Large intestine (tissue), 3 donors: ENCODE measurements at regions not wholly inside any gene's neighbourhood (a gene's known extent, or its start where the extent isn't known, plus 50 kb on each side); places are given as distances from the start of the nearest gene placed in this dataset.

Source experiments
- DNase-seq, 2 donors: peaks; one replicate each; pipeline versions ENCODE4 v3.0.0 to v3.0.0-alpha.2; 2013
- H3K27ac ChIP-seq: one replicate; pipeline ENCODE4 v1.5.1; 2013; ENCODE audit warnings: low read length
- H3K27me3 ChIP-seq: 2 replicates; pipeline ENCODE4 v1.6.1; 2013; ENCODE audit warnings: low read length; ENCODE audit not compliant: control insufficient read depth, insufficient read depth
- H3K36me3 ChIP-seq: 2 replicates; pipeline ENCODE4 v1.6.1; 2013; ENCODE audit warnings: low read length; ENCODE audit not compliant: control insufficient read depth, insufficient read depth
- H3K4me1 ChIP-seq: one replicate; pipeline ENCODE4 v1.6.1; 2013; ENCODE audit warnings: low read length; ENCODE audit not compliant: control insufficient read depth, insufficient read depth
- H3K4me3 ChIP-seq: one replicate; pipeline ENCODE4 v1.5.1; 2013; ENCODE audit warnings: low read length
- H3K9me3 ChIP-seq: one replicate; pipeline ENCODE4 v1.6.1; 2013; ENCODE audit warnings: mild to moderate bottlenecking, low read depth, low read length, moderate library complexity; ENCODE audit not compliant: control insufficient read depth
- WGBS: methylation state at CpG from one replicate; pipeline ENCODE4 v1.1.5; 2013; ENCODE audit warnings: low lambda C conversion rate; ENCODE audit not compliant: insufficient coverage; 5-methylcytosine and 5-hydroxymethylcytosine counted together

DNA sequence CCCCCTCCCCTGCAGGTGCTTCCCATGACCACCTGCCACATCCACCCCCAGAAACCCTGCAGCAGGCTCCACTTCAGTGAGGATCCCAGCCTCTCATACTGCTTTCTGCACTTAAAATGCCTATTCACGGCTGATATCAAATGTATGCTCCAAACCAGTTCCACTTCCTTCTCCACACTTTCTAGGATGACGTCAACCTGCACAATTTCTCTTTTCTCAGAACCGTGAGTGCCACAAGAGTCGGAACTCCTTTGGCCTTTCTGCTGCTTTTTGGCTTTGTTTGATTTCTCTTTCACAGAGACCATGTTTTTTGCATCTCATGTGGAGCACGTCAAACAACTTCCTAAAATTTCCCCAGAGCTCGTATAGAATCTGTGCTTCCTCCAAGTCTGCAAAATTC lies 378.8 kb upstream of the TNRC6C start:
- H3K36me3 ChIP-seq, result no peaks in the 10 kb centered on the region
- DNase-seq, result no peak
- H3K4me3 ChIP-seq, result no peak overlapping the region
- no peaks in the 10 kb centered on the region for H3K4me1 ChIP-seq
- H3K9me3 ChIP-seq, result no peaks in the 10 kb centered on the region
- H3K27me3 ChIP-seq, result peaks cover 4% of the 10 kb centered on the region
- WGBS, result 93% methylated on average over 6 of the region's 6 CpGs
- no peak overlapping the region for H3K27ac ChIP-seq

GRCh38 chr17:77580531-77581270 lies 377.8 kb upstream of the TNRC6C start:
- Histone ChIP-seq H3K4me3 (no peak overlapping the region), H3K27me3 (peaks cover 4% of the 10 kb centered on the region), H3K36me3 (no peaks in the 10 kb centered on the region), H3K4me1 (no peaks in the 10 kb centered on the region), H3K27ac (no peak overlapping the region), H3K9me3 (no peaks in the 10 kb centered on the region)
- DNase-seq, result no peak
- no CpG with 5 or more reads among the region's 8 CpGs for WGBS

- no CpG with 5 or more reads among the region's 2 CpGs for WGBS
- Histone ChIP-seq H3K4me3 (no peak overlapping the region), H3K4me1 (no peaks in the 10 kb centered on the region), H3K27me3 (peaks cover 4% of the 10 kb centered on the region), H3K9me3 (no peaks in the 10 kb centered on the region), H3K27ac (no peak overlapping the region), H3K36me3 (no peaks in the 10 kb centered on the region)
- no peak for DNase-seq
These were observed 377.0 kb upstream of the TNRC6C start for GRCh38 chr17:77581480-77581879.

GRCh38 chr17:77585142-77585860 lies 373.2 kb upstream of the TNRC6C start:
- no peaks in the 10 kb centered on the region for H3K9me3 ChIP-seq
- DNase-seq, result no peak
- WGBS, result 84% methylated on average over 4 of the region's 9 CpGs
- H3K27me3 ChIP-seq, result no peaks in the 10 kb centered on the region
- H3K4me1 ChIP-seq, result no peaks in the 10 kb centered on the region
- H3K4me3 ChIP-seq, result no peak overlapping the region
- no peaks in the 10 kb centered on the region for H3K36me3 ChIP-seq
- H3K27ac ChIP-seq, result no peak overlapping the region

GRCh38 chr17:77590951-77591735 lies 367.4 kb upstream of the TNRC6C start:
- H3K4me1 ChIP-seq, result no peaks in the 10 kb centered on the region
- no peaks in the 10 kb centered on the region for H3K9me3 ChIP-seq
- H3K4me3 ChIP-seq, result no peak overlapping the region
- no peaks in the 10 kb centered on the region for H3K36me3 ChIP-seq
- WGBS, result 80% methylated on average over 1 of the region's 16 CpGs
- peaks cover 11% of the 10 kb centered on the region for H3K27me3 ChIP-seq
- DNase-seq, result no peak
- H3K27ac ChIP-seq, result no peak overlapping the region

- peak in 1 of 2 donors; percentile 36 for DNase-seq
These were observed 366.2 kb upstream of the TNRC6C start for GRCh38 chr17:77592106-77592865.

GRCh38 chr17:77593081-77593480 lies 365.4 kb upstream of the TNRC6C start:
- Histone ChIP-seq H3K27me3 (peaks cover 11% of the 10 kb centered on the region), H3K4me1 (no peaks in the 10 kb centered on the region), H3K4me3 (no peak overlapping the region), H3K27ac (no peak overlapping the region), H3K36me3 (no peaks in the 10 kb centered on the region), H3K9me3 (no peaks in the 10 kb centered on the region)
- no peak for DNase-seq
- no CpG with 5 or more reads among the region's 5 CpGs for WGBS

More at GRCh38 chr17:77592106-77592865, 366.2 kb upstream of the TNRC6C start:
- H3K27ac ChIP-seq, result no peak overlapping the region
- H3K9me3 ChIP-seq, result no peaks in the 10 kb centered on the region
- H3K27me3 ChIP-seq, result peaks cover 11% of the 10 kb centered on the region
- 41% methylated on average over 2 of the region's 13 CpGs for WGBS
- no peaks in the 10 kb centered on the region for H3K4me1 ChIP-seq
- H3K36me3 ChIP-seq, result no peaks in the 10 kb centered on the region
- H3K4me3 ChIP-seq, result no peak overlapping the region

DNA sequence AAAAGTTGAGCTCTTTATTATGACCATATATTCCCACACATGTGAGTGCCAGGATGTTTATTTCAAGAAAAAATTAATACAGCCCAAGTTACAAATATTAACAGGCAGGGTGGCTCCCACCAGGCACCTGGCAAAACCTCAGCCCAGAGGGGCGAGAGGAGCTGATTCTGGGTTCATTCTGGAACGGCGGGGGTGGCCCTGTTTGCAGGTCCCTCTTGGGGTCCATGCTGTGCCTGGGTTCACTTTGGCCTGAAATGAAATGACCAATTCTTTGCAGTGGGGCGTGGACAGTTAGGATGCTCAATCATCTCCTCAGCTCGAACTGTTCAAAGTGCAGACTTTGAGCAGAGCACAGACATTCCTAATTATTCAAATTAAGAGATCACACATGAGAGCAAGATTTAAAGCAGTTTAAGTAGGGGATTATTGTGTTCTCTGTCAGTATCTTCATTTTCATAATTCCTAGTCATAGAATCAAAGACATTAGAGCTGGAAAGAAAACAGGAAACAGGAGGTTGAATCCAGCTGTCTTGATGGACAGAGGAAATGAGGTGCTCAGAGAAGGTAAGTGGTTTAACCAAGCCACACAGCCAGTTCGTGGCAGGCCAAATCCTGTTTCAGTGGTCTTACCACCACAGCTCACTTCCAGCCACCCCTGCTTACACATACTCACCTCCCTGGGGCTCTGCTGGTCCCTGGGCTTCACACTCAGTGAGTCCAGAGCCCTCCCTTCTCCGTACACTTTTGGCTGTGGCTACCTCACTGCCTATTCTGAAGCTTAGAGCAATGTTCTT lies 363.9 kb upstream of the TNRC6C start:
- no peaks in the 10 kb centered on the region for H3K4me1 ChIP-seq
- no peaks in the 10 kb centered on the region for H3K9me3 ChIP-seq
- 100% methylated on average over 1 of the region's 7 CpGs for WGBS
- H3K27me3 ChIP-seq, result peaks cover 11% of the 10 kb centered on the region
- no peaks in the 10 kb centered on the region for H3K36me3 ChIP-seq
- H3K27ac ChIP-seq, result no peak overlapping the region
- no peak overlapping the region for H3K4me3 ChIP-seq
- DNase-seq, result no peak

GRCh38 chr17:77596491-77597417 lies 361.7 kb upstream of the TNRC6C start:
- Histone ChIP-seq H3K36me3 (no peaks in the 10 kb centered on the region), H3K4me3 (no peak overlapping the region), H3K4me1 (no peaks in the 10 kb centered on the region), H3K9me3 (no peaks in the 10 kb centered on the region), H3K27ac (no peak overlapping the region), H3K27me3 (peaks cover 10% of the 10 kb centered on the region)
- DNase-seq, result no peak
- no CpG with 5 or more reads among the region's 22 CpGs for WGBS
